ENCODE measurements at regions not wholly inside any gene's neighbourhood (a gene's known extent, or its start where the extent isn't known, plus 50 kb on each side); places are given as distances from the start of the nearest gene placed in this dataset.

- DNase-seq (ENCODE audit: low spot score in 2 of 2): no peak
- no peaks in the 10 kb centered on the region for H3K27me3 ChIP-seq
- no peak overlapping the region for H3K4me3 ChIP-seq
- no peaks in the 10 kb centered on the region for H3K4me1 ChIP-seq
- H3K27ac ChIP-seq: no peak overlapping the region
- no peaks in the 10 kb centered on the region for H3K36me3 ChIP-seq
- TF ChIP-seq POLR2A (IDR thresholded peaks at IDR 0.05): no peak
- no peak for TF ChIP-seq EP300 (IDR thresholded peaks at IDR 0.05)
- no peak for TF ChIP-seq CTCF (IDR thresholded peaks at IDR 0.05)
- WGBS, 2 donors: 94% methylated on average over 8 of the region's 8 CpGs
- H3K9me3 ChIP-seq: peaks cover 0 to 20% (median 0%) of the 10 kb centered on the region in 4 donors
These were observed 473.3 kb downstream of the LPIN1 start for GRCh38 chr2:12219761-12220160.

- no peaks in the 10 kb centered on the region for H3K27me3 ChIP-seq
- H3K9me3 ChIP-seq: peaks cover 0 to 20% (median 0%) of the 10 kb centered on the region in 4 donors
- TF ChIP-seq CTCF (IDR thresholded peaks at IDR 0.05) (no peak), EP300 (IDR thresholded peaks at IDR 0.05) (no peak), POLR2A (IDR thresholded peaks at IDR 0.05) (no peak)
- H3K36me3 ChIP-seq: no peaks in the 10 kb centered on the region
- WGBS, 2 donors: 34 to 55% methylated on average over 2 of the region's 2 CpGs
- H3K4me1 ChIP-seq: no peaks in the 10 kb centered on the region
- H3K4me3 ChIP-seq: no peak overlapping the region
- H3K27ac ChIP-seq: no peak overlapping the region
- DNase-seq (ENCODE audit: low spot score in 2 of 2): no peak
These were observed 475.2 kb downstream of the LPIN1 start for GRCh38 chr2:12221584-12221983.

GRCh38 chr2:12222554-12222953, 476.1 kb downstream of the LPIN1 start:
- Histone ChIP-seq H3K9me3 (peaks cover 0 to 20% (median 0%) of the 10 kb centered on the region in 4 donors), H3K4me3 (no peak overlapping the region), H3K36me3 (no peaks in the 10 kb centered on the region), H3K4me1 (no peaks in the 10 kb centered on the region), H3K27me3 (no peaks in the 10 kb centered on the region), H3K27ac (no peak overlapping the region)
- WGBS, 2 donors: 44 to 79% methylated on average over 1 of the region's 1 CpG
- no peak for DNase-seq (ENCODE audit: low spot score in 2 of 2)
- TF ChIP-seq POLR2A (IDR thresholded peaks at IDR 0.05): no peak
- no peak for TF ChIP-seq EP300 (IDR thresholded peaks at IDR 0.05)
- TF ChIP-seq CTCF (IDR thresholded peaks at IDR 0.05): no peak

GRCh38 chr2:12223732-12224131, 477.3 kb downstream of the LPIN1 start:
- TF ChIP-seq EP300 (IDR thresholded peaks at IDR 0.05): no peak
- no peak for TF ChIP-seq CTCF (IDR thresholded peaks at IDR 0.05)
- no peak for TF ChIP-seq POLR2A (IDR thresholded peaks at IDR 0.05)
- 90 to 92% methylated on average over 6 of the region's 6 CpGs for WGBS, 2 donors
- peaks cover 0 to 20% (median 0%) of the 10 kb centered on the region in 4 donors for H3K9me3 ChIP-seq
- H3K27me3 ChIP-seq: no peaks in the 10 kb centered on the region
- H3K4me3 ChIP-seq: no peak overlapping the region
- no peaks in the 10 kb centered on the region for H3K4me1 ChIP-seq
- DNase-seq (ENCODE audit: low spot score in 2 of 2): no peak
- no peaks in the 10 kb centered on the region for H3K36me3 ChIP-seq
- no peak overlapping the region for H3K27ac ChIP-seq

- Histone ChIP-seq H3K36me3 (no peaks in the 10 kb centered on the region), H3K9me3 (peaks cover 0 to 20% (median 0%) of the 10 kb centered on the region in 4 donors), H3K27ac (no peak overlapping the region), H3K4me1 (peaks cover 0 to 4% (median 0%) of the 10 kb centered on the region in 4 donors), H3K27me3 (no peaks in the 10 kb centered on the region), H3K4me3 (no peak overlapping the region)
- no peak for DNase-seq (ENCODE audit: low spot score in 2 of 2)
- TF ChIP-seq CTCF (IDR thresholded peaks at IDR 0.05) (no peak), POLR2A (IDR thresholded peaks at IDR 0.05) (no peak), EP300 (IDR thresholded peaks at IDR 0.05) (no peak)
These were observed 480.2 kb downstream of the LPIN1 start for GRCh38 chr2:12226653-12227052.

Measured in tibial nerve (tissue), 4 donors.